ENCODE measurements at regions not wholly inside any gene's neighbourhood (a gene's known extent, or its start where the extent isn't known, plus 50 kb on each side); places are given as distances from the start of the nearest gene placed in this dataset.

DNA sequence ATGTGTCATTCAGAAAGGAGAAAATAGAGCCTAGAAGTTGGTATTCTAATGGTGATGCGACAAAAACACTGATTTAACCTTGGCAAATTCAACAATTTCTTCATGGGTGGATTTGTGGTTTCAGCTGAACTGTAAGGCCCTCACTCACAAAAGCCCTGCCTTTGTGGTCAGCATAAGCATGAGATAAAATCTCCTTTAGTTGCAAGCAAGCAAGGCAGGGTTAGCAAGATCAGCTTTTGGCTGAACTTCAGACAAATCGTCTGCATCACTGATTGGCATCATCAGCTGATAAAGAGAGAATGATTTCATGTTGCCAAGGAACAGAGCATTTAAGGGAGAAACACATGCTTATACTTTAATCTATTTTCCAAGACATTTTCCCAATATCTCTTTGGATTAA, 2582.2 kb downstream of the PCDH7 start:
- no peak for DNase-seq
- in situ Hi-C loops (cut with MboI; ENCODE audit: low pct_unique_long_range_greater_than_20kb, low sequenced_read_pairs) = no loop called here

DNA sequence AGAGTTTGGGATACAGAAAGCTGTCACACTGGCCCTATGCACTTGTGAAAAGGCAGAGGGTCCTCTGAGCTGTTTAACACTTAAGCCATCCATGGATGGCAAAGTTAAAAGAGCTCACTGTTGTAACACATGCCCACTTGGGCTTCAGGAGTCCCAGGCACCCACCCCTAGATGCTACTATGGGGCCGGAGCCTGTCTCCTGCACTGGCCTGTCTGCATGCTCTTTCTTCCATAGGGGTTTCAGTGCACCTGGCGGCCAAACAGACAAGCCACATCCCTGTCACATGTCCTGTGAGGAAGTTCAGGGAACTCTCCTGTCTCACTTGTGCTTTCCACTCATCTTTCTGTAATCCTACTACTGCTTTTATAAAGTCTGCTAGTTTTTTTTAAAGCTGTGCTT, 2586.0 kb downstream of the PCDH7 start:
- DNase-seq = no peak
- in situ Hi-C loops (cut with MboI; ENCODE audit: low pct_unique_long_range_greater_than_20kb, low sequenced_read_pairs) = no loop called here

DNA sequence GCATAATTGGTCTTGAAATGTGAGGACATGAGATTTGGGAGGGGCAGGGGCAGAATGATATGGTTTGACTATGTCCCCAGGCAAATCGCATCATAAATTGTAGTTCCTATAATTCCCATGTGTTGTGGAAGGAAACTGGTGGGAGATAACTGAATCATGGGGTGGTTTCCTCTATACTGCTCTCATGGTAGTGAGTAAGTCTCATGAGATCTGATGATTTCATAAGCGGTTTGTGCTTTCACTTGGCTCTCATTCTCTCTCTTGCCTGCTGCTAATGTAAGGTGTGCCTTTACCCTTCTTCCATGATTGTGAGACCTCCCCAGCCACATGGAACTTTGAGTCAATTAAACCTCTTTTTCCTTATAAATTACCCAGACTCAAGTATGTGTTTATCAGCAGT, 2595.9 kb downstream of the PCDH7 start:
- no peak for DNase-seq
- in situ Hi-C loops (cut with MboI; ENCODE audit: low pct_unique_long_range_greater_than_20kb, low sequenced_read_pairs) = no loop called here

DNA sequence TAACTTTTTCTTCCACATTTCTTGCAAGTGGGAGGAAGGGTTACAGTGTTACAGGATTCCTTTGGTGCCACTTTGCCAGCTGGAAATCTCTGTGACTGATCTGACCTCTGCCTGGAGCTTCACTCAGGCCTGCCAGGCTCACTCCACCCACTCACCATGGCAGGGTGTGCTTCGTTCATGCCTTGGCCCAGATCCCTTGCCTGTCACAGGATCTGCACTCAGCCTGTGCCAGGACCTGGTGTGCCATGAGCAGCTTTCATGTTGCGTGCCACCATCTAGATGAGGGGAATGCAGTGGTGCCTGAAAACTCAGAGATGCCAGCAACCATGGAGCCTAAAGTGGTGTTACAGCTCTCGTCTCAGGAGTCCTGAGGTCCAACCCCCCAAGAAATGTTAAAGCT, 2596.4 kb downstream of the PCDH7 start:
- in situ Hi-C loops (cut with MboI; ENCODE audit: low pct_unique_long_range_greater_than_20kb, low sequenced_read_pairs) = no loop called here
- no peak for DNase-seq

DNA sequence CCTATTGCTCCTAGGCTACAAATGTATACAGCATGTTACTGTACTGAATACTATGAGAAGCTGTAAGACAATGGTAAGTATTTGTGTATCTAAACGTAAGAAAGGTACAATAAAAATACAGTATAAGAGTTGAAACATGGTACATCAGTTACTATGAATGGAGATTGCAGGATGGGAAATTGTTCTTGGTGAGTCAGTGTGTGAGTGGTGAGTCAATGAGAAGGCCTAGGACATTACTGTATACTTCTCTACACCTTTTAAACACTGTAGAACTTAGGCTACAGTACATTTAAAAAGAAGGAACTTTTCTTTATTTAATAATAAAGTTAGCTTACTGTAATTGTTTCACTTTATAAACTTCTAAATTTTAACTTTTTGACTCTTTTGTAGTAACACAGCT, 2603.2 kb downstream of the PCDH7 start:
- no peak for DNase-seq
- in situ Hi-C loops (cut with MboI; ENCODE audit: low pct_unique_long_range_greater_than_20kb, low sequenced_read_pairs) = no loop called here

DNA sequence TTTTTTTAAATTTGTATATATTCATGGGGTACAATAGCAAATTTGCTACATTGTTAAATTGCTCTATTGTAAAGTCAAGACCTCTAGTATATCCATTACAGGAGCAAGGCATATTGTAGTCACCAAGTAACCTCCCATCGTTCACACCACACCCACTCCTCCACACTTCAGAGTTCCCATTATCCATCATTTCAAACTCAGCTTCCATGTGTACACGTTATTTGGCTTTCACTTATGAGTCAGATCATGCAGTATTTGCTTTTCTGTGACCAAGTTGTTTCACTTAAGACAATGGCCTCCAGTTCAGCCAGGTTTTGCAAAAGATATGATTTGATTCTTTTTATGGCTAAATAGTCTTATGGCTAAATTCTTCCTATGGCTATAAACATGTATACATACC, 2614.2 kb downstream of the PCDH7 start:
- DNase-seq = no peak
- in situ Hi-C loops (cut with MboI; ENCODE audit: low pct_unique_long_range_greater_than_20kb, low sequenced_read_pairs) = no loop called here

DNA sequence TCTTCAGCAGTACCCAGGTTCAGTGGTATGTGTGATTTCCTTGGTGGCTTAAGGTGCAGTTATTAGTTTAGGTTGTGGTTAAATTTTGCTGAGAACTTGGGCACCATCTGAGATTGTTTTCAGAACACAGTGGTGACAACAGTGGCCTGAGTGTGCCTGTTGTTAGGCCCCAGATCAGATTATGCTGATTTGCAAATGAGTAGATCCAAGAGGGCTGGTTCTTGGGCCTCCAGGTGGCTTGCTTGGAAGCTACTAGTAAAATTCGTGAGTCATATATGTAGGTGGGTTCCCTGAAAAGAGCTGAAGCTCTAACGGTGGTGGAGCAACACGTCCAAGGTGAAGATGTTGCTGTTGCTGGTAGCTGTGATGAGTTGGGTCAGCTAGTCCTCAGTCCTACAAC, 2619.6 kb downstream of the PCDH7 start:
- no peak for DNase-seq
- in situ Hi-C loops (cut with MboI; ENCODE audit: low pct_unique_long_range_greater_than_20kb, low sequenced_read_pairs) = no loop called here

DNA sequence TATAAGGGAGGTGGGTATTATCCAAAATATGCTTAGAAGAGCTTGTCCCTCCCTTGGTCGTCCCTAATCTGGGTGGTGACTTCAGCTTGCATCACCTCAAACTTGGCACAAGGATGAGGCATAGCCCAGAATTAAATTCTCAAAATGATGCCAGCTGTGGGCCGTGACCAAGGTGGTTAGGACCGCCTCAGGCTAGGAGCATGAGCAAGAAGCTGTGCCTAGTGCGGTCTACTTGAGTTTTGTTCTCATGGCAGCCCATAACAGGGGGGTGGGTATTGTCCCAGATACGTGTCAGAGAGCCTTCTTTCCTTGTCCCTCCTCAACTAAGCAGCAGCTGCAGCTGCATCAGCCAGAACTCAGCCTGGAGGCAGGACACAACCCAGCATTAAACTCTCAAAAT, 2620.0 kb downstream of the PCDH7 start:
- DNase-seq = no peak
- in situ Hi-C loops (cut with MboI; ENCODE audit: low pct_unique_long_range_greater_than_20kb, low sequenced_read_pairs) = no loop called here

DNA sequence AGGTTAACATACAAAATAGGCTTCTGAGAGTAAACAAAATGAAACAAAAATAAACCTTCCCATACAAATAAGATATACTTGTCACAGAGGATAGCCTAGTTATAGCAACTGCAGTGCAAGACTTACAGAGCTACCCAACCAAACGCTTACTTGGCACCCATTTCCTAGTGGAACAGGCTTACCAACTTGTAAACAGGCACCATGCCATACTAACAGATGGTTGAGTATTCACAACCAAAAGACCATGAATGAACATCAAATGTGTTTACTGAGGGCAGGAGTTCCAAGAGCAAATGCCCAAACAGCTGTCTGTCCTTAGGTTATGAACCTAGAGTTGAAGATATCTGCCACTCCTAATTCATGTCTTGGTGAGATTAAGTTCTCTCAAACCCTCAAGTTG, 2629.2 kb downstream of the PCDH7 start:
- DNase-seq = no peak
- in situ Hi-C loops (cut with MboI; ENCODE audit: low pct_unique_long_range_greater_than_20kb, low sequenced_read_pairs) = no loop called here

DNA sequence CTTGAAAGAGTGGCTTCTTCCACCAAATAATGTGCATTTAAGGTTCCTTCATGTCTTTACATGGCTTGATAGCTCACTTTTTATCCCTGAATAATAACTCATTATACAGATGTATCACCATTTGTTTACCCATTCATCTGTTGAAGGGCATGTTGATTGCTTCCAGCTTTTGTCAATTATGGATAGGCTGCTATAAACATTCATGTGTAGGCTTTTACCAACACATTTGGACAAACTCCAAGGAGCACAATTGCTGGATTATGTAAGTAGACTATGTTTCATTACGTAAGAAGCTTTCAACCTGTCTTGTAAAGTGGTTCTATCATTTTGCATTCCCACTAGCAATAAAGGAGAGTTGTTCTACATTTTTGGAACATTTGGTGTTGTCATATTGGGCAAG, 2637.0 kb downstream of the PCDH7 start:
- DNase-seq = no peak
- in situ Hi-C loops (cut with MboI; ENCODE audit: low pct_unique_long_range_greater_than_20kb, low sequenced_read_pairs) = no loop called here

DNA sequence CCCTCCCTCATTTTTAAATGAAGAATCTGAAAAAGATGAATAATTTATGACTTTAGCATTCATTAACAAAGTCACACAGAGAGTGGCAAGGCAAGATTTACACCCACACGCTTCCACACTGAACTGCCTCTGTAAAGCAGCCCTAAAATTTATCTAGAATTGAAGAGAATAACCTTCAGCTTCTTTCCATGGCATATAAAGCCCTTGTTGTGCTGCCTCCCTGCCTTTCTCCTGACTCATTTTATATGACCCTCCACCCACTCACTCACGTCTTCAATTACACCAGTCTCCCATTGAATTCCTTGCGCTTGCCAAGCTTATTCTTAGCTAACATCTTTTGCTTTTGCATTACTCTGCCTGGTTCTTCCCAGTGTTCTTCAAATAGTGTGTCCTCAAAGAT, 2649.3 kb downstream of the PCDH7 start:
- in situ Hi-C loops (cut with MboI; ENCODE audit: low pct_unique_long_range_greater_than_20kb, low sequenced_read_pairs) = no loop called here
- no peak for DNase-seq

DNA sequence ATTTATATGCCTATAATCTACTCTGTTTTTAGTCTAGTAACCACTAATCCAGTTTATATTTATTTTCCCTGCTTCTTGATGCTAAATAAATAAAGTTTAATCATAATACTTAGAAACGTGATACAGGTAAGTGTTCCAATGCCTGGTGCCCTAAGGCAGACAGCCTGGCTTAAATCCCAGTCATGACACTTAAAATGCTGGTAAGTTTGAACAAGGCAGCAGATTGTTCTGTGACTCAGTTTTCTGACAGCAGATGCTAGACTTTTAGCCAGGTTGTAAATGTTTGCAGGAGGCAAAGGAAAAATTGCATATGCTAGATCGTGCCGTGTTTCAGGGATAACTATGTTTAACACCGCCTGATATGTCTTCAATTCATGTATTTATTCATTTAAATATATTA, 2661.6 kb downstream of the PCDH7 start:
- in situ Hi-C loops (cut with MboI; ENCODE audit: low pct_unique_long_range_greater_than_20kb, low sequenced_read_pairs) = no loop called here
- no peak for DNase-seq

DNA sequence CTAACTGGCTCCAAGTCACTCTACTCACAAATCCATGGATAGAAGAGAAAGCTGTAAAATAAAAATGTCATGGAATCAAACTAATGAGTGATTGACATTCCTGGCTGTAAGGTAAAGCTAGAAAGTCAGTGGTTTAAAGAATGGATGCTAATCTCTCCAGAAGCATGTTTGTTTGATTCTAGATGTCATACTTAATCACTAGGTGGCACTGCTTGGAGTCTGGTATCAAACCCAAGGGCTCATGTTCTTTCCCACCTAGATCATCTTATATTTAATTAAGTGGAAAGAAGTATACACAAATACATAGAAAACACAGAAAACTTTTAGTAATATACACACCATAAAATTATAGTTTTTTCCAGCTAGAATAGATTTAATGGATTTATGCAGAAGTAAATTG, 2666.6 kb downstream of the PCDH7 start:
- in situ Hi-C loops (cut with MboI; ENCODE audit: low pct_unique_long_range_greater_than_20kb, low sequenced_read_pairs) = no loop called here
- no peak for DNase-seq

DNA sequence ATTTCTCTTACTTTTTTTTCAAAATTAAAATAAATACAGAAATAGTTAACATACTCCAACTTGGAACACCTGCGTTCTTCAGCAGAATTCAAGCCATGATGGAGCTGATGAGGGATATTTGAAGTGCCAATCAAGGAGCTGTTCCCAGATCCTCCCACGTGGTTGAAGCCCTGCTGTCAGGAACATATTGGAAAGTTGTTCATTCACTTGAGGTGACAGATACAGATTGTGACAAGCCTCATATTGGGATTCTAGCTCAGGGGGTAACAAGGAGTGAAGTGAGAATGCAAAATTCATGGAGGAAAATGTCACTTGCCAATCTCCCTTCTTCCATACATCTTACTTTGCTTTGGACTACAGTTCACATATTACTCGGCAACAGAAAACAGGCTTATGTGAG, 2670.8 kb downstream of the PCDH7 start:
- in situ Hi-C loops (cut with MboI; ENCODE audit: low pct_unique_long_range_greater_than_20kb, low sequenced_read_pairs) = no loop called here
- no peak for DNase-seq

DNA sequence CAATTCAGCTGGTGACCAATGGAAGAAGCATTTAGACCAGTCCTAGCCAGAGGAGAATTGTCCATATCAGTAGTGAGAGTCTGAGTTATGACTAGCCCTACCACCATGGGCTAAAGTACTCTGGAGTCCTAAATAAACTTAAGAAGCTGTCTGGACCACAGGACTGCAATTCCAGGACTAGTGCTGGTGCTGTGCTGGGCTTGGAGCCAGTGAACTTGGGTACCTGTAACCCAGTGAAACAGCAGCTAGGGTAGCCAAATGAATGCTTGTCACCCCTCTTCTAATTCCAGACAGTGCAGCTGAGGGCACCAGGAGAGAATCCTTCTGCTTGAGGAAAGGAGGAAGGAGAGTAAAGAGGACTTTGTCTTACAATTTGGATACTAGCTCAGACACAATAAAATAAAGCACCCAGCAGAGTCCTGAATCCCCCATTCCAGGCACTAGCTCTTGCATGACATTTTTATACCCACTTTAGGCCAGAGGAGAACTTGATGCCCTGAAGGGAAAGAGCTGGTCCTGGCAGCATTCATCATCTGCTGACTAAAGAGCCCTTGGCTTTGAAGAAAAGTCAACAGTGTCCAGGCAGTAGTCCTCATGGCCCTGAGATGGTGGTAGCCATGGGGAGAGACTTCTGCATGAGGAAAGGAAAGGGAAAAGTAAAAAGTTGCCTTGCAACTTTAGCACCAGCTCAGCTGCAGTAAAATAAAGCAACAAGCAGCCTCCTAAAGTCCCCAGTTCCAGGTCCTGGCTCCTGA, 2675.7 kb downstream of the PCDH7 start:
- in situ Hi-C loops (cut with MboI; ENCODE audit: low pct_unique_long_range_greater_than_20kb, low sequenced_read_pairs) = no loop called here
- DNase-seq = no peak

DNA sequence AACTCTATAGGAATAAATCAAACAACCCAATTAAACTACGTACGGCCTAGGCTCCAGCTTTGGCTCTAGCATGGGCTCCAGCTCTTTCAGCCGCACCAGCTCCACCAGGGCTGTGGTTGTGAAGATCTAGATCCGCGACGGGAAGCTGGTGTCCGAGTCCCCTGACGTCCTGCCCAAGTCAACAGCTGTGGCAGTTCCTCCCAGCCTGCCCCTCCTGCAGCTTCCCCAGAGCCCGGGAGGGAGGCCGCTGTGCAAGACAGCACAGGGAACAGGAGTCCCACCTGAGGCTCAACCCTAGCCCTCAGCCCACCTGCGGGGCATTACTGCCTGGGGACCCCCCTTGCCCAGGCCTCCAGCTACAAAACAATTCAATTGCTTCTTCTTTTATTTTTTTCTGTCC, 2680.3 kb downstream of the PCDH7 start:
- in situ Hi-C loops (cut with MboI; ENCODE audit: low pct_unique_long_range_greater_than_20kb, low sequenced_read_pairs) = no loop called here
- no peak for DNase-seq

DNA sequence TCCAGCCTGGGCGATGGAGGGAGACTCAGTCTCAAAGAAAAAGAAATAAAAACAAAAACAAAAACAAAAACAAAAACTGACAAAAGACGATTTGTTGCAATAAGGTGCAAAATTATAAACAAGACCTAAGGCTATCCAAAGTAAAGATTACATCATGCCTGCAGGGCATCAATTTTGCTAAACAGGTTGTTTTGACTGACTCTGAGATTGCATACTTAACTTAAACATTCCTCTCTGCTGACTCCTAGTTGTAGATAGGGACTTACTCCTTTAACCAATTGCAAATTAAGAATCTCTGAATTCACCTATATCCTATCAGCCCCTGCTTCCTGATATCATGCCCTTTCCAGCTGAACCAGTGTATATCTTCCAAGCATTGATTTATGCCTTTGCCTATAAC, 2687.3 kb downstream of the PCDH7 start:
- DNase-seq = no peak
- in situ Hi-C loops (cut with MboI; ENCODE audit: low pct_unique_long_range_greater_than_20kb, low sequenced_read_pairs) = no loop called here

DNA sequence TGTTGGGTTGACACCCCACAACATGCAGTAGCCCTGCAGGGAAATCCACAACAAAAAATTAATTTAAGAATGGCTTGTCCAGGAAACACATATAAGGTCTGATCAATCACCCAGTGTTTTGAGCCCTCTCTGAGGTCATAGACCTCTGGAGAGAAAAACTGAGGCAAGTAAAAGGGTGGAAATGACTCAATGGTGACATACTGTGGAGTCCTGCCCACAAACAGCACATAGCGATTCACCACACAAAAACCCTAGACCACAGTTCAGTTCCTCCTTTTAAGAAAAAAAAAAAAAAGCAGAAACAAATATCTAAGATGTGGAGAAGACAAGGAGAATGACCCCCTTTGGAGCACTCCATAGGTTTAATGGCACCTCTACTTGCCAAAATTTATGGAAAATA, 2691.0 kb downstream of the PCDH7 start:
- in situ Hi-C loops (cut with MboI; ENCODE audit: low pct_unique_long_range_greater_than_20kb, low sequenced_read_pairs) = no loop called here
- DNase-seq = peak; percentile 54

DNA sequence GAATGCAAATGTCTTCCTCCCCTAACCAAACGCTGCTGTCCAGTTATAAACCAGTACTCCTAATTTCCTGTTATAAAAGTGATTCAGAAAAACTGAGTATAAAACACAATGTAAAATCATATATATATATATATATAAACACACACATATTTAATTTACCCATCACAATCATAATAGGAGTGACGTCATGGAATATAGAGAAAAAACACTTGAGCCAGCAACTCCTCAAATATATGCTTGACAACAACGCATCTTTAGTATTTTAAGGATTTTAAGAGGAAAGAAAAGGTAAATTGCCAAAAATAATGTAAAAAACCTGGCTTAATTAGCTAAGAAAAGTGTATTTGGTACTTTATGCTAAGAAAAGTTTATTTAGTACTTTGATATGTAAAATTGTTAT, 2701.7 kb downstream of the PCDH7 start:
- no peak for DNase-seq
- in situ Hi-C loops (cut with MboI; ENCODE audit: low pct_unique_long_range_greater_than_20kb, low sequenced_read_pairs) = no loop called here

DNA sequence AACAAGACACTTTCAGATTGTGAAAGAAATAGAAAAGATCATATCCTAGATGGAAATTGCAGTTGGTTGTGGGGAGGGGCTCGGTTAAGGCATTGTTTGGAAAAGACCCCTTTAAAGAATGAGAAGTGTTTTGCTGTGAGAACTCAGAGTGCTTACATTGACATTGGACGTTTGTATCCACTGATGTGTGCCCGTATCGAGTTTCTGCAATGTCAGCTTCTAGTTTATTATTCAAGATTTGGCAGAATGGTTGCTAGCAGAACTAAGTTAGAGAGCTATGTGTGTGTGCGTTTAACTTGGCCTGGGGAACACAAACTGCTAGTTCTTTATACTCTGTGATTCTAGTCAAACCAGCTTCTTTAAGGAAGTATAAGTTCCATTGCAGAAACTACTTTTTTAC, 2702.5 kb downstream of the PCDH7 start:
- in situ Hi-C loops (cut with MboI; ENCODE audit: low pct_unique_long_range_greater_than_20kb, low sequenced_read_pairs) = no loop called here

DNA sequence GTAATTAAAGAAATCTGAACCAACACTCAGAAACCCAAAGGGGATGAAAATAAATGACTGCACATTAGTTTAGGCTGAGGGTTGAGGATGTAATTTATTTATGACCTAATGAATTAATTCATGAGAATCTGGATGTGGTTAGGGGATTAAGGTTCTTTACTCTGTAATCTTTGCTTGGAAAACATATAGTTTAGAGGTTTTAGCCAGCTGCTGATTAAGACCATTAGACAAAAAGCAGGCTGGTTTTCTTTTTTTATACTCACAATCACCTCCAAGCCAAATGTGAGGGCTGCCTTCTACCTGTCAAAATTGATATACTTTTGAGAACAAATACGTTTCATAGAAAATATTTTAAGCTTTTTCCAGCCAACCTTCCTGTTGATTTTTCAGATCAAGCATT, 2705.8 kb downstream of the PCDH7 start:
- in situ Hi-C loops (cut with MboI; ENCODE audit: low pct_unique_long_range_greater_than_20kb, low sequenced_read_pairs) = no loop called here
- DNase-seq = no peak

More for the DNA sequence above, 2702.5 kb downstream of the PCDH7 start:
- DNase-seq = no peak

DNA sequence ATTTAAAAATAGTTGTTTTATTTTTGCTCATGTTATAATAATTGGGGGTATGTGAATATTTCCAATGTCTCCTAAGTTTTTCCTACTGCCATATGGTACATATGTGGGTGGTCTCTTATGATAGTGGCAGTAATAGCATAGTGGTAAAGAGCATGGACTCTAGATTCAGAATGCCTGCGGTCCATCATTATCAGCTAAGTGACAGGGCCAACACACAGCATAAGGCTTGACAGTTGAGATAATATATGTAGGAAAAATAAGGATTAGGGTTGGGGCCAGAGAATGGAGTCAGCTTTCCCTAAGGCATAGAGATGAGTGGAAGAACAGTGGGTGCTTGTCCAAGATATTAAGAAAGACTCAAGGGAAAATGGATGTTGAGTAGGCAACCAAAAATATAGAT, 2707.5 kb downstream of the PCDH7 start:
- in situ Hi-C loops (cut with MboI; ENCODE audit: low pct_unique_long_range_greater_than_20kb, low sequenced_read_pairs) = no loop called here
- no peak for DNase-seq
